Retina (tissue), 1 donor: ENCODE measurements at regions not wholly inside any gene's neighbourhood (a gene's known extent, or its start where the extent isn't known, plus 50 kb on each side); places are given as distances from the start of the nearest gene placed in this dataset.

Source experiments
- DNase-seq: peaks from one replicate; pipeline ENCODE4 v3.0.0-alpha.2; 2016

DNA sequence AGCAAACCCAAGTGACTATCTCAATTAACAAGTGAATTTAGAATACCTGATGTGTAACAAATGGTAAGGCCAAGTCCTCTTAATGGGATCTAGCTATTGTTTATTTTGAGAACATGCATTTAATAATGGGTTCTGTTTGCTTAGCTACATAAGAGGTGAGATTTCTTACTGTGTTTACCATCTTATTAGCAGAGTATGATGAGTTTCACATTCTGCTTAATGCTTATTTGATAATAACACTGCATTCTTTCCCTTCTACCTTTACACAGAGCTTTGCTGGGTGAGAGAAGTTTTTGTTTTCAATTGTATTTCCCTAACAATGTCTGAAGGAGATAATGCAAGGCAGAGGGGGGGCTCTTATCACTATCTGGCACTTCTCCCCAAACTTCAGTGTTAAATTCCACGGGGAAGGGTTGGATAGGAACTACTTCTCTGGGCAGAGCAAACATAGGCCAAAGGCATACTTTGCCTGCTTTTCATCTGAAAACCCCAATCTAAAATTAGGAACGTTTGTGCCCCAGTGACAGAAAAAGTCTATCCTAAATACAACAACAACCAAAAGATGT lies 129.0 kb upstream of the ATXN7L3B start:
- no peak for DNase-seq

DNA sequence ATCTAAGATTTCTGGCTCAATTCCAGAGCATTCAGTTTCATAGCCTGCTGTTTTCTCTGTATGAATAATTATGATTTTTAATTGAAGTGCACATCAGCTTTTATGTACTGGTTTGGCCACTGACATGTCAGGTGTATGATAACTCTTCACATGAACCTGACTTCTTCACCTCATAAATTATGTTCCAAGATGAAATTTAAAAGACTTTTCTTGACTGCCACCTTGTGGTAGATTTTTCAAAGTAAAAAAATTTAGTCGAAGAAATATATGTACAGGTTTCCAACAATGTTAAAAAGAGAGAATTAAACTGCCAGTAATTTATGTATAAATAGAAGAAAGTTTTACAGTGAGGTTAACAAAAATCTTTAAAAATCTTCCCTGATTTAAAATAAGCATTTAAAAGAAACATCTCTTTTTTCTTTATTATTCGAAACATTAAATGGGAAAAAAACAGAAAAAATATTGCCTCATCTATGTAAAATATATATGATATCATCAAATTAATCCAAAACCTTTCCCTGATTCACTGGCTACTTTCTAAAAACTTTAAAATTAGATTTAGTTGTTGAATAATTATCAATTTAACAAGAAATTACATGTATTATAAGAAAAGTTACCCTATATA lies 124.9 kb upstream of the ATXN7L3B start:
- peak; percentile 10 for DNase-seq

DNA sequence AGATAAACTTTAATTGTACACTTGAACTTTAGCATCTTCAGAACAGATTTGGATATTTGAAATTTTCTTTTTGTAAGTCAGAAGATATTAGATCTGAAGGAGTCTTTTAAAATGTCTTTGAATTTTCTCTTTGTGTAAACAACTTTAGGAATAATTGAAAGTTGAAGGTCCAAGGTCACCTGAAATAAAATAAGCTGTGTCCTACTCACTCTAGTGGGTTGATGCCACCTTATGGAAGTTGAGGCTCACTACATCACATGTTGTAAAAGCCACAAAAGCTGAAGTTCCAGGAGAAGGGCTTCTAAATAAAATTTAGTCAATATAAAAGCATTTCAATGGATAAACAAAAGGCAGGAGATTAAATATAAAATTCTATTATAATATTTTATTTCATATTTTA lies 122.0 kb upstream of the ATXN7L3B start:
- peak; percentile 6 for DNase-seq

DNA sequence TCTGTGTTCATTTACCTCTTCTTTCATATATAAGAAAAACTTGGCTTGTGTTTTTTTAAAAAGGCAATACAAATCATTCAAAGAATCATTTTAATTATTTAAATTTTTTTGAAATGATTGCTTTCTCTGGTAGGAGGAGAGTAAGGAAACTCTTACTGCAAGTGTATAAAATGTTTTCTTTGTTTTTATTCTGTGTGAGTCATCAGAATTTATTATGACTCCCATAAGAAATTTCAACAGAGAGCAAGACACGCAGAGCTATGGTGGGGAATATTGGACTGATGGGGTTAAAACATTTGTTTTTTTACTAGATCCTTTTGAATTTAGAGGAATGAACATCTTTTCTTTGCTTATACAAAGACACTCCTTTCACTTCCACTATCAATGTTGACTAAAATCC lies 119.1 kb upstream of the ATXN7L3B start:
- DNase-seq: no peak

DNA sequence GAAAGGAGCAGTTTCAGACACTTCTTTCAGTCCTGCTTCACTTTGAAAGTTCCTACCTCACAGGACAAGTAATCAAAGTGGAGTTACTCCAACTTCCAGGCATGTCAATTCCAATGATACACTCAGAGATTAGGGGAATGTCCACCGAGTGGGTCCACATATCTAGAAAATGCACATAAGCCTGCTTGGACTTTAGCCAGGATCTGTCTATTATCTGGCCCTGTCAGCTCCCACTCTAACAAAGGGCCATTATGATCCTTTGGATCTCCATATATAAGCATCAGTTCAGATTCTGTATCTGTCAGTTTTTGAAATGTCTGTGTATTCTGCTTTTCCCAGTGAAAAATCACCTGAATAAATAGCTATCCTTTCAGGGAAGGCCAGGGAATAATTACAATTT lies 112.9 kb upstream of the ATXN7L3B start:
- no peak for DNase-seq

DNA sequence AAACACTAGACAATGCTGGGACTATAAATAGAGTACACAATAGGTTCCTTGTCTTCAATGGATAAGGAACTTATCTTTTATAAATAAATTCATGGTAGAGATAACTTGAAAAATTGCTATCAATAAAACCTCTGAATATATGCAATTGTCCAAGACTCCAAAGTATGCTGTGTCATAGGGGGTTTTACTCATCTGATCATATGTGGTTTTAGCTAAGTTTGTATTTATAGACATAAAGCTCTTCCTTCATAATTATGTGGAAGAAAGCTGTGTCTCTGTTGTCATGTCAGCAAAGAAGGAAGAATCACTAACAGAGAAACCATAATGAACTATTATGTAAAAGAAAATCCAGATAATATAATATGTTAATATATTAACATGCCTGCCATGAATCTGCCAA lies 111.5 kb upstream of the ATXN7L3B start:
- DNase-seq: no peak

DNA sequence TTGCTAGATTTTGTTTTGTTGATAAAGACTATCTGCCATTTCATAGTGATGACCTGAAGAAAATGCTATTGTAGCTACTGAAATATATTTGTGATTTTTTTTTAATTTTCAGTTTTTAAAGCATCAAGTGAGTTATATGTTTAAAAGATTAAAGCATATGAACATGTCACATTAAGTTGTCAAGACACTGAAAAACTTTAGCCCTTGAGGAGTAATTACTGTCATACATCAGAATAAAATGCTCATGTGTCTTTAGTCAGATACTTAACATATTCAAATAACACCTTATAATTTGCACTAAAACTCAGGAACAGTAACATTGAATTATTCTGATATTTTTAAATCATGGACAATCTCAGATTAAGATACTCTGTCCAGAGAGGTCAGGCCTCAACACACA lies 108.1 kb upstream of the ATXN7L3B start:
- no peak for DNase-seq

DNA sequence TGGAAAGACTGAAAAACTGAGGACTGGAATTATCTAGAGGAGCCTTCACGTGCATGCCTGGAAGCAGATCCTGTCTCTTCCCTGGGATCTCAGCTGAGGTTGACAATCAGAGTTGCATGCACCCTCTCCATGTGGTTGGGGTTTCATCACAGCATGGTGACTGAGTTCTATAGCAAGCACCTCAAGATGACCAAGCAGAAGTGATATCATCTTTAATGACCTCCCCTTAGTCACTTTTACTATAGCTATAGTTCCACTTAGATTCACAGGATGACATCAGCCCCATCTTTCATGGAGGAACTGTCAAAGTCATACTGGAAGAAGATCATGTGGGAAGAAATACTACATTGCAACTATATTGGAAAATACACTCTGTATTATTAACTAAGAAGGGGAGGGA lies 105.8 kb upstream of the ATXN7L3B start:
- no peak for DNase-seq

DNA sequence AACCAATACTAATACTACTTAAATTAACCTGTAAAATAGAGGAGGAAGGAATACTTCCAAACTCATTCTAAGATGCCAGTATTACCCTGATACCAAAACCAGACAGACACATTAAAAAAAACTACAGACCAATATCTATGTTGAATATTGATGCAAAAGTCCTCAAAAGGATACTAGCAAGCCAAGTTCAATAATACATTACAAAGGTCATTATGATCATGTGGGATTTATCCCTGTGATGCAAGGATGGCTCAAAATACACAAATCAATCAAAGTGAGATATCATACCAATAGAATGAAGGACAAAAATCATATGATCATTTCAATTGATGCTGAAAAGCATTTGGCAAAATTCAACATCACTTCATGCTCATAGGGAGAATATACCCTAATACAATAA lies 97.2 kb upstream of the ATXN7L3B start:
- DNase-seq: no peak

DNA sequence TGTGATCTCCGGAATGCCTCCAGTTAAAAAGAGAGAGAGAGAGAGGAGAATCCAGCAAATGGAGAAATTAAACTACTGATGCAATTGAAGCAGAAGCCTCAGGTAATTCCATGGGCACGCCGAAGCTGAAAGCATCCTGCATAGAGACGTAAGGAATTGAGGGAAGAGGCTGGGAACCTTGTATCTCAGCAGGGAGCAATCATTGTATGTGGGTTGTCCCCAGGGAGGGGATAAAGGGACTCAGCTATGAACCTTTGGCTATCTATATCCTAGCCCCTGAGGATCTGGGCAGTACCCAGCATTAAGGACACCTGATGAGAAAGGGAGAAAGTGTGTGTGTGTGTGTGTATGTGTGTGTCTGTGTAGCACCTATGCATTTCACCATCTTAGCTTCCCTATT lies 95.8 kb upstream of the ATXN7L3B start:
- peak; percentile 7 for DNase-seq

DNA sequence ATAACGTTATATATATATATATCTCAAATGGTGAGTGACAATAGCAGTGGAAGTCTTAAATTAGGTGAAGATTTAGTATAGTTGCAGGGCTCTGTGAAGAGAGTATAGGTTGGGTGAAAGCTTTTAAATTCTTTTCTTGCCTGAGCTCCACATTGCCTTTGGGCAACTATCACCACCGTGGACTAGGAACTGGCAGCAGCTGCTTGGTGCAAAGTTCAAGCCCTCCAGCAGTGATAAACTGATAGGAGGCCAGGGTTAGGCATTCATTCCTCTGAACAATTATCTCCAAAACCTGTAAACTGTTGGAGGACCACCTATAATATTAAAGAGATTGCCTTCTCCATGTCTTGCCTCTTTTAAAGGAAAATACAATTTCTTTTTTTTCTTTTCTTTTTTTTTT lies 91.2 kb upstream of the ATXN7L3B start:
- DNase-seq: no peak

DNA sequence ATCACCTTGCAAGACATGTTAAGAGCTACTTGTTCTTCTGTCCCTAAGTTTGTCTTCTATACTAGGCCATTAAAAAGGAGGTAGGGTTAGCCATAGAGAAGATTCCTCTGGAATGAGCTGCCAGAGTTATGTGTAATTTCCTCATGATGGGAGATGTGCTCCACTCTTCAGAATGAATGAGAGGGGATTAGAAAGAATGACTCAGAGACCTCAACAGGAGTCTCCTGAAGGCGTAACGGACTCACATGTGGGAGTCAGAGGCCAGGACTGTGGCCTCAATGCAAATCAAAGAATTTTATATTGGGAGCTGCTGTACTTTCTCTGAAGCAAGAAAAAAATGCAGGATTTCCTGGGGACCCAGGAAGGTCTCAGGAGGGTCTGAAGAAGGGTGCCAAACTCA lies 87.8 kb upstream of the ATXN7L3B start:
- no peak for DNase-seq

DNA sequence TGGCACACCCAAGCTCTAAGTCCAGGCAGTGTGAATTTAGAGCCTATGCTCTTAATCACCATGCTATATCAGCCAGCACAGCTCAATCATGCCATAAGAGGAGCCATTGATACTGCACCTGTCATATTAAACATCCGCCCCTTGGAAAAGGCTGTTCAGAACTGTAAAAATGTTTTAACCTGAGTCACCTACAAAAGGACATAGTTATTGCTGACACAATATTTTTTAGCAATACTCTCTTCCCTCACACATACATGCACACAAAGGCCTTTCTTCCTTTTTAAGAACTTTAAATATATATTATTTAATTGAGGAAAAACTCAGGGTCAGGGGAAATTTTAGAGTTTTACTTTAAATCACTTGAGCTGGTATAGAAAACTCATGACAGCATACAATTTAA lies 83.5 kb upstream of the ATXN7L3B start:
- no peak for DNase-seq

DNA sequence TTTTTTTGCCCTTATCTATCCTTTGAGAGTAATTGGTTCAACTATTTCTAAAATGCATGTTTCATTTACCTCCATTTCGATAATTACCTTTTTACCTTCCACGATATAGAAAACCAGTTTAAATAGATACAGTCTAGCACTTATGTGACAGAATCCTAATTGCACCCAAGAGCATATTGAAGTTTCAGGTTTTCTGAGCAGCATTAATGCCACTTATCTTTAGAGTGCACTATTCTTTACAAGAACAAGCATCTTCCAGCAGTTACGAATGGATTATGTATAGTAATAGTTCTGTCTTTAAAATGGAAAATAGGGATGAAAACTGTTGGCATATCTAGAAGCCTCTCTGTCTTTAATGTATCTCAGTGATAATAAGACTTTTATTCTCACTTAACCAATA lies 82.2 kb upstream of the ATXN7L3B start:
- DNase-seq: no peak

DNA sequence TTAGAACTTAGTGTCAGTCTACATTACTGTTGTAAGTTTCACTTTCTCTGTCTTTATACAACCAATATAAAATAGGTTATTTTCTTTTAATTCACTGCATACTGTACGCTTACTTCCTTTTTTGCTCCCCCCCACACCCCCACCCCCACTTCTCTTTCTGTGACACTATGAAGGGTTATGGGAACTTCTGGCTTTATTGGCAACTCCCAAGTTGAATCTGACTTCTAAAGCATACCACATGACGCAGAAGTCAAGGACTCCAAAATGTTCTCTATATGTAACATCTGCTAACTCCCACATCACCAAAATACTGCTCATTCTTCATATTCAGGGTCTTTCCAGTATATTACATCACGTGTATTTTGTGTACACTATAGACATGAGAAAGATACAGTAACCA lies 81.2 kb upstream of the ATXN7L3B start:
- DNase-seq: no peak

DNA sequence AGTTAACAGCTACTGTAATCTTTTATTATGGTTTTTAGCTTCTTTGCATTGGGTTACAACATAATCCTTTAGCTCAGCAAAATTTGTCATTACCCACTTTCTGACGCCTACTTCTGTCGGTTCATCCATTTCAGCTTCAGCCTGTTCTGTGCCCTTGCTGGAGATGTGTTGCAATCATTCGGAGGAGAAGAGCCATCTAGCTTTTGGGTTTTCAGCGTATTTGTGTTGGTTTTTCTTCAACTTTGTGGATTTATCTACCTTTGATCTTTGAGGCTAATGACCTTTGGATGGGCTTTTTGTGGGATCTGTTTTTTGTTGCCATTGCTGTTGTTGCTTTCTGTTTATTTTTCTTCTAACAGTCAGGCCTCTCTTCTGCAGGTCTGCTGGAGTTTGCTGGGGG lies 69.2 kb upstream of the ATXN7L3B start:
- DNase-seq: no peak

DNA sequence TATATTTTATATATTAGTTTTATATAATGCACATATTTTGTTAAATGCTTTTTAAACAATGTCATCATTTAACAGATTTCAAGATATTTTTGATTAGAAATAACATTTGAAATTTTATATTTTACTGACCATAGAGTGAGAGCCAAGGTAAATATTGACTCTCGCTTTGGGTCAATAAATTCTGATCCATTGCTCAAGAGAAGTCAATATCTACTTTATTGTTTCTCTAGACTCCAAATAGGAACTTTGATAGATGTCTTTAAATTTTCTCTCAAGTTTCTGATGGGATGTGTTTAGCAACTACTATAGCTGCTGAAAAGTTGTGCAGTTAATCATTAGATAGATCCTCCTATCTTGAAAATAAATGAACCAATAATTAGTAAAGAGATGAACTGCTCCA lies 61.4 kb upstream of the ATXN7L3B start:
- no peak for DNase-seq

DNA sequence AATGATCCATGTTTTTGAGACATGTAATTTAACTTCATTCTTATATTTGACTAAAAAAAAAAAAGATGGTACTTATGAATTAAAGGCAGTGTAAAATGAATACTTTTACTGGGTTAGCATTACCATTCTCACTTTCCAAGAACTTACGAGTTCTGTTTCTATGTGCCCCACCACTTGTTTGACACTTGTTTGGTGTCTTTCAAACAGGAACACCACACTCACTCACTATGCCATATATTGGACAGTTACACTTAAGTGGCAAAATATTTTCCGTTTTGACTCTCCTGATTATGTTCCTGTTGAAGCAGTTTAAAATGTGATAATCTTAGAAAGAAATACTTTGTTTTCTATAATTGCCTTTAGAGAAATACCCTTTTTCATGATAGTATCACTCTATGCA lies 56.6 kb upstream of the ATXN7L3B start:
- DNase-seq: no peak

DNA sequence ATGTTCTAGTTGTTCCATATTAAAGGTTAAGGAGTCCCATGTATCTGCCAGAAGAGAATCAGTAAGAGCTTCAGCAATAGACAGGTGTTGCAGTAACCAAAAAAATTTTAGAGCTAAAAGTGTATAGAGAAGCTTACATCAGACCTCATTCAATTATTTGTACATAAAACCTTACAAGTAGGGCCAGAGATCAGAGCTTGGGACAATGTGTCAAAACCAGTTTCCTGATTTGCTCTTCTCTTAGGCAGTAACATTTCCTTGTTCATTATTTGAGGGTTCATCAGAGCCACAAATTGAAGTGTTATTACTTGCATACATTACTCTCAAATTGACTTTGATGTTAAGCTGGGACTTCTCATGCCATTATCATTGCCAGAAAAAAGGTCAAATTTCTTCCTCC lies 55.5 kb upstream of the ATXN7L3B start:
- no peak for DNase-seq

DNA sequence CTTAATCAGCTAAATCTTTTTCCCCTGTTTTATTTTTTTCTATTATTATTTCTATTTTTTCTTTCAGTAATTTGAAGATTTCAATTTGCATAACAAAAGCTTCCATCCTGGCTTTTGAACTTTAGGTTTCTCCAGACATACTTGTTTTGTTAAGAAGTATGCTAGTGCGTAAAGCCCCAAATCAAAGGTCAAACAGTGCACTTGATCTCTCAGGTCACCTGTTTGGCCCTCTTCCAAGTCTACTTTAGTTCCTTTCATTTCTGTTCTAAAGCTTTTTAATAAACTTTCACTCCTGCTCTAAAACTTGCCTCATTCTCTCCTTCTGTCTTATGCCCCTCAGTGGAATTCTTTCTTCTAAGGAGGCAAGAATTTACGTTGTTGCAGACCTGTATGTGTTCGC lies 54.6 kb upstream of the ATXN7L3B start:
- DNase-seq: no peak
